ENCODE measurements at regions not wholly inside any gene's neighbourhood (a gene's known extent, or its start where the extent isn't known, plus 50 kb on each side); places are given as distances from the start of the nearest gene placed in this dataset.

GRCh38 chr1:59161136-59161535, 135.8 kb upstream of the FGGY start:
- TF ChIP-seq CTCF (IDR thresholded peaks at IDR 0.05) (no peak), POLR2A (IDR thresholded peaks at IDR 0.05) (no peak)
